PC-3 (cell line): ENCODE measurements at regions not wholly inside any gene's neighbourhood (a gene's known extent, or its start where the extent isn't known, plus 50 kb on each side); places are given as distances from the start of the nearest gene placed in this dataset.

Experiments
- ATAC-seq: fragments of 200-7000 bp; cut with Tn5 transposase; 2 replicates; pipeline ENCODE4 v1.9.1; 2020; ENCODE audit warnings: mild to moderate bottlenecking, moderate library complexity
- BruUV-seq: library from RNA; stranded (reverse); fragments of 400-500 nt; replicated peaks from 2 replicates; lab custom pipeline; 2021; lab: Mats Ljungman, UMichigan
- CTCF ChIA-PET: fragments of 300-600 bp; sonication (Branson Sonifier 250); formaldehyde crosslinking; loops from one replicate; lab custom pipeline; 2022; ENCODE audit warnings: antibody characterized with exemption; lab: Charles Lee
- POLR2A ChIA-PET: fragments of 300-600 bp; sonication (Branson Sonifier 250); formaldehyde crosslinking; loops from one replicate; lab custom pipeline; 2022; ENCODE audit warnings: antibody characterized with exemption; ENCODE audit not compliant: unreplicated experiment; lab: Charles Lee
- DNase-seq: peaks from one replicate; pipeline ENCODE4 v3.0.0-alpha.2; 2015
- H2AFZ ChIP-seq: fragments of 300-600 bp; sonication (generic); 2 replicates; pipeline ENCODE4 v1.6.0; 2016; ENCODE audit warnings: antibody characterized with exemption, low read length
- H3F3A ChIP-seq: fragments of 300-600 bp; sonication (generic); one replicate; pipeline ENCODE4 v1.6.0; 2017; ENCODE audit warnings: antibody characterized with exemption, low read length, control low read depth, mild to moderate bottlenecking; ENCODE audit not compliant: unreplicated experiment
- H3K27ac ChIP-seq: fragments of 300-600 bp; sonication (generic); 2 replicates; pipeline ENCODE4 v1.5.1; 2016; ENCODE audit warnings: mild to moderate bottlenecking, low read length
- H3K27me3 ChIP-seq: fragments of 300-600 bp; sonication (generic); 2 replicates; pipeline ENCODE4 v1.6.1; 2016; ENCODE audit warnings: low read length, mixed read lengths
- H3K36me3 ChIP-seq: fragments of 300-600 bp; sonication (generic); 2 replicates; pipeline ENCODE4 v1.6.1; 2016; ENCODE audit warnings: low read depth, mixed run types, low read length, mixed read lengths
- H3K4me1 ChIP-seq: fragments of 300-600 bp; sonication (generic); 2 replicates; pipeline ENCODE4 v1.5.1; 2016; ENCODE audit warnings: low read length; ENCODE audit not compliant: insufficient read depth
- H3K4me2 ChIP-seq: fragments of 300-600 bp; sonication (generic); 2 replicates; pipeline ENCODE4 v1.6.0; 2016; ENCODE audit warnings: low read length
- H3K4me3 ChIP-seq: fragments of 300-600 bp; sonication (generic); 2 replicates; pipeline ENCODE4 v1.5.1; 2016; ENCODE audit warnings: mild to moderate bottlenecking, low read length, mixed read lengths
- H3K79me2 ChIP-seq: fragments of 300-600 bp; sonication (generic); 2 replicates; pipeline ENCODE4 v1.6.1; 2017; ENCODE audit warnings: low read length, mixed read lengths
- H3K9ac ChIP-seq: fragments of 300-600 bp; sonication (generic); 2 replicates; pipeline ENCODE4 v1.6.0; 2016; ENCODE audit warnings: mild to moderate bottlenecking, low read length
- H3K9me2 ChIP-seq: fragments of 300-600 bp; sonication (generic); replicated peaks from 2 replicates; pipeline ENCODE4 v1.6.1; 2016; ENCODE audit warnings: mixed run types, low read length, mixed read lengths
- H3K9me3 ChIP-seq: fragments of 300-600 bp; sonication (generic); 2 replicates; pipeline ENCODE4 v1.6.1; 2016; ENCODE audit warnings: low read length, mixed read lengths
- H4K20me1 ChIP-seq: fragments of 300-600 bp; sonication (generic); 2 replicates; pipeline ENCODE4 v1.6.1; 2016; ENCODE audit warnings: low read length, mixed read lengths
- EZH2 ChIP-seq: fragments of 300-600 bp; sonication (generic); IDR thresholded peaks from one replicate; pipeline ENCODE4 v1.6.1; 2017; ENCODE audit warnings: antibody characterized with exemption, mild to moderate bottlenecking, low read length; ENCODE audit not compliant: unreplicated experiment
- EZH2phosphoT487 ChIP-seq: fragments of 300-600 bp; sonication (generic); IDR thresholded peaks from 2 replicates; pipeline ENCODE4 v1.6.1; 2018; ENCODE audit warnings: mild to moderate bottlenecking, antibody characterized with exemption, low read length, borderline replicate concordance
- intact Hi-C: fragments of 100-400 bp; cut with micrococcal nuclease; formaldehyde crosslinking; loops from 2 replicates; pipeline ENCODE4 v1.9.0; 2023
- TF ChIP-seq, protein P1 (sequence below): fragments of 300-600 bp; sonication (generic); conservative IDR thresholded peaks from 2 replicates; pipeline ENCODE4 v1.5.1; 2017; ENCODE audit warnings: antibody characterized with exemption, low read depth, mild to moderate bottlenecking, low read length

DNA sequence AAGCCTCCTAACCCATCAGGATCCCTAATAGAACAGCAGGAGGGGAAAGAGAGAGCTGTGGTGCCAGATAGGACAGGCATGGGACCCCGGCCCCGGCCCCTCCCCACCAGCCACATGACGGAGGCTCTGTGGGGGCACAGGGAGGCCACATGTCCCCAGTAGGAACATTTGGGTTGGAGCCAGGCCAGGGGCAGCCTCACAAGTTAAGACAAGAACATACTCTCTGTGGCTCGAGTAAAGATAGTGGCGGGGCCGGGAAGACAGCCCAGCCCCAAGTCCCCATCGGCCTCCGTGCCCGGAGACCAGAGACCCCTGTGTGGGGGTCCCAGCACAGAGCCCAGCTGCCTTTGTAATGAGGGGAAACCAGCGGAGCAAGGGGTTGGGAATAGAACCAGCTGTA is 78.6 kb upstream of the GALNT9 start:
- no TSS peak for BruUV-seq
- CTCF ChIA-PET = no interaction called here

DNA sequence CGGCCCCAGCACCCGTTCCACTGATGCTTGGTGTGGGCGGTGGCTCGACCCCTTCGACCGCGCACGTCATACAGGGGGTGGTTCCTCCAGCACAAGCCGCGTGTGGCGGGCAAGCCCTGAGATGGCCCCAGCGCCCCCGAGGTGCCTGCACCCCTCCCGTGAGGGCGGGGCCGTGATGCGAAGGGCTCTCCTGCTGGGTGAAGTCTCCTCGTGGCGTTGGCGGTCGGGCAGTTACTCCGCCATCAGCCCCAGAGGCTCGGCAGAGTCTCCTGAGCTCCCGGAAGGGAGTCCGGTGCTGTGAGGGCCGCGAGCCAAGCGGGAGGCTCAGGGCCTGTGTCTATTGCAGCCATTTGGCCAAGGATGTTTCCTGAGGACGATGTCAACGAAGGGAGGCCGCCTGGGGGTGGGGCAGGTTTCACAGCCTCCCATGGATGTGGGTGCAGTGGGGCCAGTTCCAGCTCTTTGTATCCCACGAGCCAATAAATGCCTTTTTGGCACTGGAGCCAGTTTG is 78.1 kb upstream of the GALNT9 start:
- Histone ChIP-seq H3K27ac (no peak overlapping the region), H3K4me2 (no peak overlapping the region), H3F3A (no peaks in the 10 kb centered on the region), H3K9ac (no peak overlapping the region), H2AFZ (no peak overlapping the region), H3K4me3 (no peak overlapping the region), H3K4me1 (no peaks in the 10 kb centered on the region), H3K27me3 (peaks cover 29% of the 10 kb centered on the region), H4K20me1 (no peaks in the 10 kb centered on the region), H3K79me2 (no peaks in the 10 kb centered on the region), H3K9me2 (no peaks in the 10 kb centered on the region), H3K9me3 (no peaks in the 10 kb centered on the region), H3K36me3 (no peaks in the 10 kb centered on the region)
- ChIA-PET CTCF (no interaction called here), POLR2A (no interaction called here)
- no peak for DNase-seq
- ATAC-seq = peak; percentile 21; the same call in 1 of the 2 replicates
- TF ChIP-seq EZH2phosphoT487 (no peak), EZH2 (no peak)
- TF ChIP-seq, protein P1, sequence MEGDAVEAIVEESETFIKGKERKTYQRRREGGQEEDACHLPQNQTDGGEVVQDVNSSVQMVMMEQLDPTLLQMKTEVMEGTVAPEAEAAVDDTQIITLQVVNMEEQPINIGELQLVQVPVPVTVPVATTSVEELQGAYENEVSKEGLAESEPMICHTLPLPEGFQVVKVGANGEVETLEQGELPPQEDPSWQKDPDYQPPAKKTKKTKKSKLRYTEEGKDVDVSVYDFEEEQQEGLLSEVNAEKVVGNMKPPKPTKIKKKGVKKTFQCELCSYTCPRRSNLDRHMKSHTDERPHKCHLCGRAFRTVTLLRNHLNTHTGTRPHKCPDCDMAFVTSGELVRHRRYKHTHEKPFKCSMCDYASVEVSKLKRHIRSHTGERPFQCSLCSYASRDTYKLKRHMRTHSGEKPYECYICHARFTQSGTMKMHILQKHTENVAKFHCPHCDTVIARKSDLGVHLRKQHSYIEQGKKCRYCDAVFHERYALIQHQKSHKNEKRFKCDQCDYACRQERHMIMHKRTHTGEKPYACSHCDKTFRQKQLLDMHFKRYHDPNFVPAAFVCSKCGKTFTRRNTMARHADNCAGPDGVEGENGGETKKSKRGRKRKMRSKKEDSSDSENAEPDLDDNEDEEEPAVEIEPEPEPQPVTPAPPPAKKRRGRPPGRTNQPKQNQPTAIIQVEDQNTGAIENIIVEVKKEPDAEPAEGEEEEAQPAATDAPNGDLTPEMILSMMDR = no peak
- no TSS peak for BruUV-seq
- intact Hi-C loops = no loop called here

More for the DNA sequence above, 78.6 kb upstream of the GALNT9 start:
- Histone ChIP-seq H3K4me2 (no peak overlapping the region), H3K9me2 (no peaks in the 10 kb centered on the region), H3K9me3 (no peaks in the 10 kb centered on the region), H3K79me2 (no peaks in the 10 kb centered on the region), H3K4me3 (no peak overlapping the region), H3F3A (no peaks in the 10 kb centered on the region), H3K4me1 (no peaks in the 10 kb centered on the region), H3K36me3 (no peaks in the 10 kb centered on the region), H3K27me3 (peaks cover 24% of the 10 kb centered on the region), H2AFZ (no peak overlapping the region), H3K9ac (no peak overlapping the region), H3K27ac (no peak overlapping the region), H4K20me1 (no peaks in the 10 kb centered on the region)
- intact Hi-C loops = no loop called here
- ATAC-seq (no peak), DNase-seq (no peak)
- TF ChIP-seq, protein P1 = no peak
- TF ChIP-seq EZH2phosphoT487 (no peak), EZH2 (no peak)
- POLR2A ChIA-PET = no interaction called here

DNA sequence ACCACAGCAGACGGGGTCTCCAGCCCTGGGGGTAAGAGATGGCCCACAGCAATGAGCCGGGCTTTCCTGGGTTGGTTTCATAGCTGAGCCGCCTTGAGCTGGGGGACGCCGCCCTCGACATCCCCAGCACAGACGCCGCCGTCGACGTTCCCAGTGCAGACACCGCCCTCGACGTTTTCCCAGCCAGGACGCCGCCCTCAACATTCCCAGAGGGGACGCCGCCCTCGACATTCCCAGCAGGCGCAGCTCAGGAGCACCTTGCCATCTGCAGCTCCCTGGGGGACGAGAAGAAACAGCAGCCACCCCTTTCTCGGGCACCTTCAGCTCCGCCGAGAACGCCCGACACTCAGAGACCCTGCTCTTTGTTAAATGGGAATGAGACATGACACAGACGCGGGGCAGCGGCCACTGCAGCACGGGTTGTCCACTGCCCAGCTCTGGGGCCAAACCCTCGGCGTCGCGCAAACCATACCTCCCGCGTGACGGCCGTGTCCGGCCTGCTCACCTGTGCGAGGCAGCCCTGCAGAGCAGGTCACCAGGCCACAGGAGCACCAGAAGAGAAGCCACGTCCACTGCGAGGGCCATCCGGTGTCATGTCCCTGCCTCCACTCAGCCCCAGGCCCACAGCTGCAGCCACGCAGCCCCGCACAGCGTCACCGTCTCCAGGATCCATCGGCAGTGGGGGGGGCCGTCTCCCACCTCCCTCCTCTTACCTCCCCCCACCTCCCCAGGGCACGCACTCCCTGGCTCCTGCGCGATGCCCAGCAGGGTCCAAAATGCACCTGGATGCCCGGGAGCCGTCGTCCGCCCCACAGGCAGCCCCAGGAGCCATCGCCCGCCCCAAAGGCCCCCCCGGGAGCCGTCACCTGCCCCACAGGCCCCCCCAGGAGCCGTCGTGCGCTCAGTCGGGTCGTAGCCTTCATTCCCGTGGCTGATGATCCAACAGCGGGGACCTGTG is 77.4 kb upstream of the GALNT9 start:
- Histone ChIP-seq H4K20me1 (no peaks in the 10 kb centered on the region), H3K4me3 (no peak overlapping the region), H3K9me2 (no peaks in the 10 kb centered on the region), H3K4me1 (no peaks in the 10 kb centered on the region), H3K9me3 (no peaks in the 10 kb centered on the region), H3K27me3 (peaks cover 32% of the 10 kb centered on the region), H3K4me2 (no peak overlapping the region), H2AFZ (no peak overlapping the region), H3K27ac (no peak overlapping the region), H3F3A (no peaks in the 10 kb centered on the region), H3K36me3 (no peaks in the 10 kb centered on the region), H3K79me2 (no peaks in the 10 kb centered on the region), H3K9ac (no peak overlapping the region)
- TF ChIP-seq EZH2phosphoT487 = no peak
- no peak for TF ChIP-seq EZH2
- TF ChIP-seq, protein P1 = no peak
- DNase-seq (no peak), ATAC-seq (no peak)
- BruUV-seq = no TSS peak
- intact Hi-C loops = no loop called here
- ChIA-PET CTCF (no interaction called here), POLR2A (no interaction called here)
